GM19324 (cell line): ENCODE measurements at regions not wholly inside any gene's neighbourhood (a gene's known extent, or its start where the extent isn't known, plus 50 kb on each side); places are given as distances from the start of the nearest gene placed in this dataset.
A peak's percentile ranks its signal among the peaks of the same experiment; 100 is the strongest.

Source experiments
- ATAC-seq: cut with Tn5 transposase; IDR thresholded peaks from one replicate; pipeline ENCODE4 v1.9.1; 2021; ENCODE audit warnings: mild to moderate bottlenecking, moderate library complexity; ENCODE audit not compliant: unreplicated experiment, low FRiP score

GRCh38 chr16:87066133-87067002, 250.8 kb downstream of the C16orf95 start:
- ATAC-seq = no peak

- no peak for ATAC-seq
These were observed 250.1 kb downstream of the C16orf95 start for GRCh38 chr16:87067003-87067556.

- ATAC-seq = no peak
These were observed 249.1 kb downstream of the C16orf95 start for GRCh38 chr16:87067836-87068761.

- no peak for ATAC-seq
These were observed 248.4 kb downstream of the C16orf95 start for GRCh38 chr16:87068762-87069150.

- ATAC-seq = no peak
These were observed 246.5 kb downstream of the C16orf95 start for GRCh38 chr16:87070657-87071056.

- ATAC-seq = no peak
These were observed 245.1 kb downstream of the C16orf95 start for GRCh38 chr16:87072101-87072500.

- peak; percentile 74 for ATAC-seq
These were observed 242.4 kb downstream of the C16orf95 start for GRCh38 chr16:87074641-87075318.

GRCh38 chr16:87075319-87075860, 241.8 kb downstream of the C16orf95 start:
- ATAC-seq = no peak

- no peak for ATAC-seq
These were observed 240.8 kb downstream of the C16orf95 start for GRCh38 chr16:87076331-87076949.

- ATAC-seq = no peak
These were observed 240.0 kb downstream of the C16orf95 start for GRCh38 chr16:87076950-87077749.

- ATAC-seq = no peak
These were observed 239.5 kb downstream of the C16orf95 start for GRCh38 chr16:87077750-87078127.

- ATAC-seq = no peak
These were observed 236.5 kb downstream of the C16orf95 start for GRCh38 chr16:87080571-87081167.

- ATAC-seq = no peak
These were observed 231.8 kb downstream of the C16orf95 start for GRCh38 chr16:87085441-87085840.

- no peak for ATAC-seq
These were observed 231.0 kb downstream of the C16orf95 start for GRCh38 chr16:87086156-87086555.

- ATAC-seq = no peak
These were observed 230.6 kb downstream of the C16orf95 start for GRCh38 chr16:87086575-87086974.

GRCh38 chr16:87092958-87093357, 224.2 kb downstream of the C16orf95 start:
- ATAC-seq = no peak

- no peak for ATAC-seq
These were observed 223.2 kb downstream of the C16orf95 start for GRCh38 chr16:87093804-87094555.

GRCh38 chr16:87094556-87094865, 222.7 kb downstream of the C16orf95 start:
- no peak for ATAC-seq
